ENCODE measurements at regions not wholly inside any gene's neighbourhood (a gene's known extent, or its start where the extent isn't known, plus 50 kb on each side); places are given as distances from the start of the nearest gene placed in this dataset.

DNA sequence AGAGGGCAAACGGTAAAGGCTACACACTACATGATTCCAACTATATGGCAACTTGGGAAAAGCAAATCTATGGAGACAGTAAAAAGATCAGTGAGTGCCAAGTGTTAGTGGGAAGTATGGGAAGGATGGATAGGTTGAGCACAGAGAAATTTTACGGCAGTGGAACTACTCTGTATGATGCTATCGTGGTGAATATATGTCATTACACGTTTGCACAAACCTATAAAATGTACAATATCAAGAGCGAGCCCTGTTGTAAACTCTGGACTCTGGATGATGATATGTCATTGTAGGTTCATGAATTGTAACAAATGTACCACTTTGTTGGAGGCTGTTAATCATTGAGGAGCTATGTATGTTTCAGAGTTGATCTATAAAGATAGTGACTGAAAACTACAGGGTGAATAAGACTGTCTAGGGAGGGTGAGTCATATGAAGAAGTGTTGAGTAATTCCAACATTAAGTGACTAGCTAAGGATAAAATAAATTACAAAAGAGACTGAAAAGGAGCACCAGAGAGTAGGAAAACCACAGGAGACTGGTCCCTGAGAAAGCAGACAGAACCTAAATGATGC is 349.2 kb upstream of the LMO3 start:
- Mint-ChIP-seq H3K4me1 (peaks cover 8% of the 10 kb centered on the region), H3K4me3 (no peak overlapping the region), H3K27ac (no peak overlapping the region), H3K36me3 (ENCODE audit: low read depth) (no peaks in the 10 kb centered on the region), H3K9me3 (no peaks in the 10 kb centered on the region), H3K27me3 (ENCODE audit: insufficient read depth) (no peaks in the 10 kb centered on the region)
- Histone ChIP-seq H3K9me3 (ENCODE audit: control insufficient read depth, low read length) (no peaks in the 10 kb centered on the region), H3K27me3 (ENCODE audit: control insufficient read depth, insufficient read depth, low read length, poor library complexity, severe bottlenecking) (no peaks in the 10 kb centered on the region), H3K4me3 (ENCODE audit: low read length) (no peak overlapping the region), H3K36me3 (ENCODE audit: control insufficient read depth, insufficient read depth, low read length) (no peaks in the 10 kb centered on the region), H3K4me1 (ENCODE audit: control insufficient read depth, insufficient read depth, low read length) (peaks cover under 1% of the 10 kb centered on the region), H3K9ac (ENCODE audit: extremely low read depth, low read length, poor library complexity, severe bottlenecking) (no peak overlapping the region), H3K27ac (ENCODE audit: low read depth, low read length) (no peak overlapping the region)
- DNase-seq, result no peak
- TF ChIP-seq, protein P1, sequence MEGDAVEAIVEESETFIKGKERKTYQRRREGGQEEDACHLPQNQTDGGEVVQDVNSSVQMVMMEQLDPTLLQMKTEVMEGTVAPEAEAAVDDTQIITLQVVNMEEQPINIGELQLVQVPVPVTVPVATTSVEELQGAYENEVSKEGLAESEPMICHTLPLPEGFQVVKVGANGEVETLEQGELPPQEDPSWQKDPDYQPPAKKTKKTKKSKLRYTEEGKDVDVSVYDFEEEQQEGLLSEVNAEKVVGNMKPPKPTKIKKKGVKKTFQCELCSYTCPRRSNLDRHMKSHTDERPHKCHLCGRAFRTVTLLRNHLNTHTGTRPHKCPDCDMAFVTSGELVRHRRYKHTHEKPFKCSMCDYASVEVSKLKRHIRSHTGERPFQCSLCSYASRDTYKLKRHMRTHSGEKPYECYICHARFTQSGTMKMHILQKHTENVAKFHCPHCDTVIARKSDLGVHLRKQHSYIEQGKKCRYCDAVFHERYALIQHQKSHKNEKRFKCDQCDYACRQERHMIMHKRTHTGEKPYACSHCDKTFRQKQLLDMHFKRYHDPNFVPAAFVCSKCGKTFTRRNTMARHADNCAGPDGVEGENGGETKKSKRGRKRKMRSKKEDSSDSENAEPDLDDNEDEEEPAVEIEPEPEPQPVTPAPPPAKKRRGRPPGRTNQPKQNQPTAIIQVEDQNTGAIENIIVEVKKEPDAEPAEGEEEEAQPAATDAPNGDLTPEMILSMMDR (conservative IDR thresholded peaks at IDR 0.05), result no peak
- WGBS, 2 experiments (ENCODE audit: insufficient coverage in 1 of 2, insufficient read length in 1 of 2), result 83 to 94% methylated on average over 2 to 5 of the region's 5 CpGs

DNA sequence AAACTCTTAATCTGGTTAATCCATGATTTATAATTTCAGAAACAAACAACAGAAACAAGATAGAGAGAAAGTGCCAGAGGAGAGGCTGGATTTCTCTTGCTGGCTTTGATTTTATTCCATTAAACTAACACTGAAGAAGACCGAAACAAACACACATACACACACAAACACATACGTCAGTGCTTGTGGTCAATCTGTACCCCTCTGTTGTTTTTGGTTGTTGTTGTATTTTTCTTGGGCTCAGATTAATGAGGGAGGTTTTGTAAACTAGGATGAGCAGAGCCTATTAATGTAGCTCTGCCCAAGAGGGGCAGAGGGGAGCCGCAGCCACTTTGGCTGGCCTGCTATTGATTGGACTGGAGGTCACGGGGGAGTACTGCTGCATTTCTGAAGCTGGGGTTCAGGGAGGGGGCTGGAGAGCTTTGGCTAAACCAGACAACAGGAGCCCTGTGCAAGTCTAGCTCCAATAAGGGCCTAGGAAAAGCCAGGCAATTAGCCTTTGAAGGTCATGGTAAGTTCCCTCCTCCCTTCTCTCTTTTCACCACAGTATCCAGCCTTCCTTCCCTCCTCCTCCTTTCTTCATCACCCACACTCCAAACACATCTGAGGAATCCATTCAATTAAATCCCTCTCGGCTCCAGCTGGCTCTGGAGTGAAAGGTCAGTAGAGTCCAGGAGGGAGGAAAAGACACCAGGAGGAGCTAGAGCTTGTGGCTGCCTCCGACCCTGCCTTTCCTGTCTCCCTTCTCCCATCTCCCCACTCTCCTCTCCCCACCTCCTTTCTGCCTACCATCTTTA is 344.1 kb upstream of the LMO3 start:
- no peaks in the 10 kb centered on the region for H3K27me3 ChIP-seq (ENCODE audit: control insufficient read depth, insufficient read depth, low read length, poor library complexity, severe bottlenecking)
- H3K9me3 ChIP-seq (ENCODE audit: control insufficient read depth, low read length), result no peaks in the 10 kb centered on the region
- peak; percentile 71 for DNase-seq
- no peaks in the 10 kb centered on the region for H3K9me3 Mint-ChIP-seq
- H3K27me3 Mint-ChIP-seq (ENCODE audit: insufficient read depth), result no peaks in the 10 kb centered on the region
- no peaks in the 10 kb centered on the region for H3K36me3 ChIP-seq (ENCODE audit: control insufficient read depth, insufficient read depth, low read length)
- H3K27ac ChIP-seq (ENCODE audit: low read depth, low read length), result peak overlapping the region; percentile 21
- peak overlapping the region; percentile 23 for H3K27ac Mint-ChIP-seq
- no peak overlapping the region for H3K4me3 Mint-ChIP-seq
- no peak overlapping the region for H3K4me3 ChIP-seq (ENCODE audit: low read length)
- H3K36me3 Mint-ChIP-seq (ENCODE audit: low read depth), result no peaks in the 10 kb centered on the region
- H3K9ac ChIP-seq (ENCODE audit: extremely low read depth, low read length, poor library complexity, severe bottlenecking), result no peak overlapping the region
- WGBS, 2 experiments (ENCODE audit: insufficient coverage in 1 of 2, insufficient read length in 1 of 2), result 83 to 86% methylated on average over 2 to 4 of the region's 6 CpGs
- peaks cover 6% of the 10 kb centered on the region for H3K4me1 ChIP-seq (ENCODE audit: control insufficient read depth, insufficient read depth, low read length)
- TF ChIP-seq, protein P1 (conservative IDR thresholded peaks at IDR 0.05), result peak; percentile 69
- peaks cover 23% of the 10 kb centered on the region for H3K4me1 Mint-ChIP-seq

DNA sequence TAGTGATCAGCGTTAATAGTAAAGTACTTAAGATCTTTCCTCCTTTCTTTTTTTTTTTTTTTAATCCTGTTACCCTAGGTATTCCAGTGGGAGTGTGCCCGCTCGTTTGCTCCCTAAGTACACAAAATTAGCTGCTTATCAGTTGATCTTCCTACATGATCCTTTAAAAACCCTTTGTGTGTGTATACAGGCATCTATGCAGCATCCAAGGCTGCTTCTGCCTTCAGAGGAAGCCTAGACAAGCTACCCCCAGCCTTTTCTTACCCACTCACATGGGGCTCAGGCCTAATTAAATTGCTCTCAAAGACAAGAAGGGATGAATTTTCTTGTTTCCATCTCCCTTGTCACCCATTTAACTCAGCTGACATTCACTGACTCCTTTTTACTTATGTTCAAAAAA is 343.4 kb upstream of the LMO3 start:
- no peaks in the 10 kb centered on the region for H3K27me3 ChIP-seq (ENCODE audit: control insufficient read depth, insufficient read depth, low read length, poor library complexity, severe bottlenecking)
- 60% methylated on average over 3 of the region's 3 CpGs; no CpG with 5 or more reads in 1 of the 2 experiments for WGBS, 2 experiments (ENCODE audit: insufficient coverage in 1 of 2, insufficient read length in 1 of 2)
- DNase-seq, result no peak
- H3K4me1 ChIP-seq (ENCODE audit: control insufficient read depth, insufficient read depth, low read length), result peaks cover 6% of the 10 kb centered on the region
- Mint-ChIP-seq H3K36me3 (ENCODE audit: low read depth) (no peaks in the 10 kb centered on the region), H3K27me3 (ENCODE audit: insufficient read depth) (no peaks in the 10 kb centered on the region), H3K4me3 (no peak overlapping the region), H3K4me1 (peaks cover 23% of the 10 kb centered on the region), H3K27ac (peak overlapping the region; percentile 23), H3K9me3 (no peaks in the 10 kb centered on the region)
- no peak overlapping the region for H3K9ac ChIP-seq (ENCODE audit: extremely low read depth, low read length, poor library complexity, severe bottlenecking)
- H3K4me3 ChIP-seq (ENCODE audit: low read length), result no peak overlapping the region
- TF ChIP-seq, protein P1 (conservative IDR thresholded peaks at IDR 0.05), result no peak
- no peaks in the 10 kb centered on the region for H3K9me3 ChIP-seq (ENCODE audit: control insufficient read depth, low read length)
- H3K36me3 ChIP-seq (ENCODE audit: control insufficient read depth, insufficient read depth, low read length), result no peaks in the 10 kb centered on the region
- H3K27ac ChIP-seq (ENCODE audit: low read depth, low read length), result peak overlapping the region; percentile 21

Measured in endodermal cell (in vitro differentiated cells).